ENCODE measurements at regions not wholly inside any gene's neighbourhood (a gene's known extent, or its start where the extent isn't known, plus 50 kb on each side); places are given as distances from the start of the nearest gene placed in this dataset.

GRCh38 chr6:147660334-147661311 lies 152.1 kb downstream of the SAMD5 start:
- no peak for TF ChIP-seq POLR2AphosphoS5 (IDR thresholded peaks at IDR 0.05; ENCODE audit: low read depth)
- TF ChIP-seq, protein P1, sequence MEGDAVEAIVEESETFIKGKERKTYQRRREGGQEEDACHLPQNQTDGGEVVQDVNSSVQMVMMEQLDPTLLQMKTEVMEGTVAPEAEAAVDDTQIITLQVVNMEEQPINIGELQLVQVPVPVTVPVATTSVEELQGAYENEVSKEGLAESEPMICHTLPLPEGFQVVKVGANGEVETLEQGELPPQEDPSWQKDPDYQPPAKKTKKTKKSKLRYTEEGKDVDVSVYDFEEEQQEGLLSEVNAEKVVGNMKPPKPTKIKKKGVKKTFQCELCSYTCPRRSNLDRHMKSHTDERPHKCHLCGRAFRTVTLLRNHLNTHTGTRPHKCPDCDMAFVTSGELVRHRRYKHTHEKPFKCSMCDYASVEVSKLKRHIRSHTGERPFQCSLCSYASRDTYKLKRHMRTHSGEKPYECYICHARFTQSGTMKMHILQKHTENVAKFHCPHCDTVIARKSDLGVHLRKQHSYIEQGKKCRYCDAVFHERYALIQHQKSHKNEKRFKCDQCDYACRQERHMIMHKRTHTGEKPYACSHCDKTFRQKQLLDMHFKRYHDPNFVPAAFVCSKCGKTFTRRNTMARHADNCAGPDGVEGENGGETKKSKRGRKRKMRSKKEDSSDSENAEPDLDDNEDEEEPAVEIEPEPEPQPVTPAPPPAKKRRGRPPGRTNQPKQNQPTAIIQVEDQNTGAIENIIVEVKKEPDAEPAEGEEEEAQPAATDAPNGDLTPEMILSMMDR (IDR thresholded peaks at IDR 0.05; ENCODE audit: insufficient read depth, low read length) = no peak

Data from HL-60 (cell line).